ENCODE measurements at regions not wholly inside any gene's neighbourhood (a gene's known extent, or its start where the extent isn't known, plus 50 kb on each side); places are given as distances from the start of the nearest gene placed in this dataset.

DNA sequence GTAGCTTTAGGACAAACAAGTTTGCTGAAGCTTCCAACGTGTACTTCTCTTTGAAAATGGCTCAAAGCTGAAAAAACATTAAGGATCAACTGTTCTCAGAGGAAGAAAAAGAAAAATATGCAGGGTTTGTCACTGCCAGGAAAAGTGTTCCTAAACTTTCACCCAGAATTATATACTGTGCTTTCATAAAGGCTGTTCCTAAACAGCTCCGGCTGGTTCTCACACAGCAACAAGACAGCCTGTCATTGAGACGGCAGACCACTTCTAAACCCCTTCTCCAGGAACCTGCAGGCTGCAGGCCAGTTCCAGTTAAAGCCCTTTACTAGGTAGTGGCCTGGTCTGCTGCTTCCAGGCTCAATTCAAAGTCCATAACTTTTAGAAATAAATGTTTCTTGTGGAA lies 97.4 kb upstream of the SOX4 start:
- Histone ChIP-seq H3K27me3 (no peaks in the 10 kb centered on the region), H3K9me3 (no peaks in the 10 kb centered on the region), H3K27ac (no peak overlapping the region), H3K4me1 (no peaks in the 10 kb centered on the region), H3K4me3 (no peak overlapping the region), H3K36me3 (no peaks in the 10 kb centered on the region)
- intact Hi-C loops (cut with DNase I): no loop called here
- DNase-seq (no peak), ATAC-seq (no peak)
- no peak for TF ChIP-seq CTCF (IDR thresholded peaks at IDR 0.05)
- TF ChIP-seq POLR2A (IDR thresholded peaks at IDR 0.05): no peak
- 63% methylated on average over 3 of the region's 3 CpGs for WGBS (ENCODE audit: insufficient coverage, low coverage, low lambda C conversion rate, missing lambda C conversion rate)

DNA sequence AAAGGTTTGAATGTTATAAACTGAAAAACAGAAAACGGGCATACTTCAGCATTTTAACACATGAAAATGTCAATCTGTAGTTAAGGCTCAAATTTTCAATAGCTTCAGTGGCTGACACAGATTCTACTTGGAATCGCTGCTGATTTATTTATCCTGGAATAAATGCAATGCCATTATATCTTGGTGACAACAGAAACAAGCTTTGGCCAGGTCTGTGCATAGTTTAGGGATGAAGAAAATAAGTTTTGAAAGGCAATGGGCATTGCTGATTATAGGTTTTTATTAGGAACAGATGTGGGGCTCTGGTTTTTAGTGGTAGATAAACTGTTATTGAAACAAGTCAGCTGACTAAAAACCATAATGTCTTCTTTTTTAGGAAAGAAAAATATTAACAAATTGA lies 96.8 kb upstream of the SOX4 start:
- DNase-seq (no peak), ATAC-seq (no peak)
- Histone ChIP-seq H3K27ac (no peak overlapping the region), H3K36me3 (no peaks in the 10 kb centered on the region), H3K4me1 (no peaks in the 10 kb centered on the region), H3K9me3 (no peaks in the 10 kb centered on the region), H3K4me3 (no peak overlapping the region), H3K27me3 (no peaks in the 10 kb centered on the region)
- 75% methylated on average over 2 of the region's 2 CpGs for WGBS (ENCODE audit: insufficient coverage, low coverage, low lambda C conversion rate, missing lambda C conversion rate)
- TF ChIP-seq CTCF (IDR thresholded peaks at IDR 0.05) (no peak), POLR2A (IDR thresholded peaks at IDR 0.05) (no peak)
- intact Hi-C loops (cut with DNase I): no loop called here

DNA sequence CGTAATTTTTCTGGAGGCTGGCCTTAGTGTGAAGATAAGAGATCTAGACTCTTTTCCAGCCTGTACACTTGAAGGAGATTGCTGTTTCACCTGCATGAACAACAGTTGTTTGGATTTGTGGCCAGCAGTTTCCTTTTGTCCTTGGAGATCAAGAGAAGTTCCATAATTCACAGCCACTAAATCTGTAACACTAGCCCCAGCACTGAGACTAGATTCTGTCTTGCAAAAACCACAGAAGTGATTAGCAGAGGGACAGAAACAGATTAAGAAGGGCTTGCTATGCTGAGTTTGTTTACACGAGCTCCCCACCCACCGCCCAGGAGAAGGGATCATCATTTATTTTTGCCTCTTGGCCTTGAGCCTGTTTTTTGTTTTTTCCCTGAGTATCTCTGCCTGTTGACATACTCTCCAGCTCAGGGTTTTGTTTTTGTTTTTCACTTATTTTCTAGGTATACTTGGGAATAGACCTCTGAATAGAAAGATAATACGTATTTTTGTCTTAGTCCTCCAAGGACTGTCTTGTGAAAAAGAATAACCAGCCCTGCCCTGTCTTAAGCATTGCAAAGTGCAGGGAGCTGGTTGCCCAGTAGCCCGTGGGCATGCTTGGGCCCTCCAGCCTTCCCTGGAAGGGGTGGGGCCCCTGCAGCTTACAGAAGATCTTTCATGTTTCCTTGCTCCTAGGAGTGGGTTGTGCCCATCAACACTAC lies 93.1 kb upstream of the SOX4 start:
- WGBS (ENCODE audit: insufficient coverage, low coverage, low lambda C conversion rate, missing lambda C conversion rate): 58% methylated on average over 4 of the region's 5 CpGs
- no peaks in the 10 kb centered on the region for H3K27me3 ChIP-seq
- intact Hi-C loops (cut with DNase I): no loop called here
- no peaks in the 10 kb centered on the region for H3K36me3 ChIP-seq
- H3K27ac ChIP-seq: no peak overlapping the region
- no peak overlapping the region for H3K4me3 ChIP-seq
- H3K4me1 ChIP-seq: no peaks in the 10 kb centered on the region
- ATAC-seq (no peak), DNase-seq (no peak)
- no peak for TF ChIP-seq CTCF (IDR thresholded peaks at IDR 0.05)
- no peaks in the 10 kb centered on the region for H3K9me3 ChIP-seq

- peak in 1 of 3 donors; percentile 26 for DNase-seq
- intact Hi-C loops (cut with DNase I): no loop called here
- no peak overlapping the region for H3K27ac ChIP-seq
Measured at GRCh38 chr6:21501021-21501354, 92.6 kb upstream of the SOX4 start.

More at GRCh38 chr6:21501021-21501354, 92.6 kb upstream of the SOX4 start:
- TF ChIP-seq CTCF (IDR thresholded peaks at IDR 0.05) (no peak), POLR2A (IDR thresholded peaks at IDR 0.05) (no peak)
- H3K9me3 ChIP-seq: no peaks in the 10 kb centered on the region
- no peaks in the 10 kb centered on the region for H3K4me1 ChIP-seq
- no peak overlapping the region for H3K4me3 ChIP-seq
- H3K27me3 ChIP-seq: no peaks in the 10 kb centered on the region
- peak in 3 of 4 donors; percentile 19 to 84 (median 50) for ATAC-seq
- no CpG with 5 or more reads among the region's 3 CpGs for WGBS (ENCODE audit: insufficient coverage, low coverage, low lambda C conversion rate, missing lambda C conversion rate)
- H3K36me3 ChIP-seq: no peaks in the 10 kb centered on the region
